GM19351 (cell line): ENCODE measurements at regions not wholly inside any gene's neighbourhood (a gene's known extent, or its start where the extent isn't known, plus 50 kb on each side); places are given as distances from the start of the nearest gene placed in this dataset.
"Not testable (repeated sequence)": the region's sequence is repeated elsewhere in the genome, so short reads cannot be mapped to it uniquely, and the experiment has no call there.

Source experiments
- ATAC-seq: cut with Tn5 transposase; IDR thresholded peaks from one replicate; pipeline ENCODE4 v1.9.1; 2021; ENCODE audit warnings: mild to moderate bottlenecking, moderate library complexity; ENCODE audit not compliant: unreplicated experiment

DNA sequence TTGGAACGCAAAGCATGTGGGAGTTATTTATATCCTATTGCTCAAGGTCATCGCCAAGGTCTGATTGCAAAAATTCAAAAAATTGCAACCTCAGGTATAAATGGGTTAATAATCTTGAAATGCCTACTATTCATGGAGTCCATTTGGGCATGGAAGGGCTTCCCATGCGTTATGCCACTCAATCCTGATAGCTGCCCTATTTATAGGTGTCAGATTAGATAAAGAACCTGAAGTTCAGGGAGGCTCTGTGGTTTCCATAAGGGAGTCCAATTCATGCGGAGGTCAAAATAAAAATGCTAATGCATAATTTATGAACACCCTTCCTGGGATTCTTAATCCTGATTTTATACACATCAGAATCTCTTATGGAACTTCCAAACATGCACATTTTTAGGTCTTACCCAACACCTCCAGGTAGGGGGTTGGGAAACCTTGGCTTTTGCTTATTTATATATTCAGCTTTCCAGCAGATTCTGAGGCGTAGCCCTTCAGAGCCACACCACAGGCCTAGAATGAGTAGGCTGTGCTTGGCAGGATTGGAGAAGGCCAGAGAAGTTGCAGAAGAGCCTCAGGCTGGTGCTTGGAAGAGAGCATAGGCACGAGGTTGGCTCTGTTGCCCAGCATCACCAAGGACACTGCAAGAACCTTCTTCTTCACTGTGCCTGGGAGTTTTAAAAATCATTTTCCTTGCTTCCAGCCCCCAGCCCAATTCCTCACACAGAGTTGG lies 324.4 kb upstream of the CFAP20DC start:
- peak; percentile 21 for ATAC-seq

DNA sequence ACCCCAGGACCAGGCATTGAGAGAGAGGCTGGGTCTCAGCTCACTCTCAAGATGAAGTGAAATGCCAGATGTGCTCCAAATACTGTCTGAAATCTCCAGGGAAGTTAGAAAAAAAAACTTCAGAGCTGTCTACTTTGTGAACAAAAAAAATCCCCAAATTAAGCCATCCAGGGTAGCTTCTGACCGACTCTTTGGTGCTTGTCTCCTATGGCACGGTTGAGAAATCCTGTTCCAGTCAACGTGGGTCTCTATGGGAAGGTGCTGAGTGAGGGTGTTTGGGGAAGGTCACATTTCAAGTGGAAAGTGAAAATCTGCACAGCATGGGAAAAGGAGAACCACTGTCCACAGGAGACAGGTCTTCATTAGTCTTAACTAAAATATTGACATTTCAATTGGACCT lies 322.5 kb upstream of the CFAP20DC start:
- ATAC-seq: no peak

DNA sequence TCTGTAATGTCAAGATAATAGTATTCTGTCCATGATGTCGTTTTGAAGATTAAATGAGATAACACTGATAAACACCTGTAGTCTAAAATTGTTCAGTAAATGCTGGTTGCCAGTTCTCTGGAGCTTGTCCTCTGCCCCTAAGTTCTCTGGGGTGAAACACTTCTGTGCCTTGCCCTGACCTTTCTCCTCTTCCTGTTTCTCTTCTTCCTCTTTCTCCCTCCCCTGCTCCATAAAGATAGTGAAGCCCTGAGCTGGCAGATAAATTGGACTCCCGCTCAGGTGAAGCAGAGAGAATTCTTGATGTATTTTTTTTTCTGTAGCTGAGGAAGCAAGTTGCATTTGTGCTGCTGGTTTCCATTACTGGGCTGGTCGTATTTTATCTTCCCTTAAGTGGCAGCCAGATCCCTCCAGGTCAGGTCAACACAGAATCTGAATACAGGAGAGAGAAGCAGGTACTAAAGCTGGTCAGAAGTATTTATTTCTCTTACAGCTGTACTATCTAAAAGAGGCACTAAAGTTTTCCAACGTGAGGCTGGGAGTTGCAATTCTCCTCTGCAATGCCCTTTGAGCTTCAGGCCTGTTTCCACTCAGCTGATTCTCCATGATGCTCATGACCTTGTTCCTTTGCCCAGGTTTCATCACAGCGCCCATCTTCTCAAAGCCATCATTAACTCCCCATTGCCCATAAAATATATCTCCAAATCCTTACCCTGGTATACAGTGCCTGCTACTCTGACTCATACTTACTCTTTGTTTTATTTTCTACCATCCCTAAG lies 319.3 kb upstream of the CFAP20DC start:
- ATAC-seq: no peak

DNA sequence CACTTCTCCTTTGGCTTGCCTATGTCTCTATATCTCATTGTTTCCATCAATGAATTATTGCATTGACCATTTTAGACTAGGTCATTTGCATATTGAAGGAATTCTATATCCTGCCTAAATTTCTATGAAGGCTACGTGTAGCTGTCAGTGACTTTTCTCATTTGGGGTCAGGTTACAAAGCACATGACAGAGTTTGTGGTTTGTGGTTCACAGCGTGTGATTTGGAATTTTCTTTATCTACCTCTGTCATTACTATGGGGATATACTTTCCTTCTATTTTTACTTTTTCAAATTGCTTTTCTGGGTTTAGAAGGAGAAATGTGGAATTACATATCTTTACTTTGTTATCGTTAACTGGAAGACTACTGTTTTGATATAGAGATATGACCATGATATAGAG lies 317.3 kb upstream of the CFAP20DC start:
- ATAC-seq: no peak

DNA sequence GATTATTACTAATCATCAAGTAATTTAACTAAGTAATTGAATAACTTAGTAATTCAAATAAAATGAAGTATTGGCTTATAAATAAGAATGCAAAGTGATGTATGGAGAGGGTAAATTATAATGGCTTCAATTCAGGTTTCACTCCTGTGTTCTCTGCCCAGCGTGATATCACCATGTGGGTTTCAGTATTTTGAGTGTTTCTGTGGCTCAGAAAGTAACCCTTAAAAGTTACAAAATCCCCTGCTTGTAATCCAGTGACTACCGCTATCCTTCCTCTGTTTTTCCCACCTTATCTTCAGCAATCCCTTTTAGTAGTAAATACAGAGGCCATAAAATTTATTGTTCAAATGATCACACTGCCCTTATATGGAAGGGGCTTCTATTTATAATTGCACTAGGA lies 316.4 kb upstream of the CFAP20DC start:
- no peak for ATAC-seq

DNA sequence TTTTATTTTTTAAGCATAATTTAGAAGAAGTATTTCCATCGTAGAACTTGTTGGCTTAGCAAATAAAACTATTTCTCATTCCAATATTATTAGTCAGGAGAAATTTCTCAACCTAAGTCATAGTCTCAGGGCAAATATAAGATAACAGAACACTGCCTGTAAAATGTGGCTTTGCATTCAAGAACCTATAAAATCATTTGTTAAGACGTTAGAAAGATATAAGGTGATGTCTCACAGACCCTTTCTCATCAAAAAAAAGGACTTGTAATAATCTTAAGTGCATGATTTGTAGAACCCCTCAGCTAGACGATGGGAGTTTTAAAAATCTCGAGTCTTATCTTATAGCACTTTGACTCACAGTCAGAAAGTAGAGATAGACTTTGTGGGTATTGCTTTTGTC lies 314.7 kb upstream of the CFAP20DC start:
- no peak for ATAC-seq

DNA sequence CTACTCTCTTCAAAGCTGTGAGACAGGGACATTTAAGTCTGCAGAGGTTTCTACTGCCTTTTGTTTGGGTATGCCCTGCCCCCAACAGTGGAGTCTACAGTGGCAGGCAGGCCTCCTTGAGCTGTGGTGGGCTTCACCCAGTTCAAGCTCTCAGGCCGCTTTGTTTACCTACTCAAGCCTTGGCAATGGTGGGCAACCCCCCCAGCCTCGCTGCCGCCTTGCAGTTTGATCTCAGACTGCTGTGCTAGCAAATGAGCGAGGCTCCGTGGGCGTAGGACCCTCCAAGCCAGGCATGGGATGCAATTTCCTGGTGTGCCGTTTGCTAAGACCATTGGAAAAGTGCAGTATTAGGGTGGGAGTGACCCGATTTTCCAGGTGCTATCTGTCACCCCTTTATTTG lies 310.5 kb upstream of the CFAP20DC start:
- ATAC-seq: not testable (repeated sequence)

DNA sequence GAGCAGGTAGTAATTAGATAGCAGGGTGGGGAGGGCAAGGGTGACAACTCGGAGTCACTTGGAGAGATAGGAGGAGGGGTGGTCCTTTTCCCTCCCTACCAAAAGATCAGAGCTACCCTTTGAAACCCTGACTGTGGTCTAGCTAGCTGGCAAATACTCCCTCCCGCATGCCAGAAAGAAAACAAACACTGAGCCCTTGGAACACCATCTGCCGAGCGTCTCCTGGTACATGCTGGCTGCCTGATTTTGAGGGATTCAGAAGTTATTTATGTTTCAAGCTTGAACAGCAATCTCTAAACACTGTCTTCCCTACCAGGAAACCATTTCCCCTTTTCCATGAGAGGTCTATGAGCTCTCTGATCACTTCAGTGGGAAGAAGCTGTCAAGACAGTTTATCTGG lies 291.6 kb upstream of the CFAP20DC start:
- ATAC-seq: no peak

DNA sequence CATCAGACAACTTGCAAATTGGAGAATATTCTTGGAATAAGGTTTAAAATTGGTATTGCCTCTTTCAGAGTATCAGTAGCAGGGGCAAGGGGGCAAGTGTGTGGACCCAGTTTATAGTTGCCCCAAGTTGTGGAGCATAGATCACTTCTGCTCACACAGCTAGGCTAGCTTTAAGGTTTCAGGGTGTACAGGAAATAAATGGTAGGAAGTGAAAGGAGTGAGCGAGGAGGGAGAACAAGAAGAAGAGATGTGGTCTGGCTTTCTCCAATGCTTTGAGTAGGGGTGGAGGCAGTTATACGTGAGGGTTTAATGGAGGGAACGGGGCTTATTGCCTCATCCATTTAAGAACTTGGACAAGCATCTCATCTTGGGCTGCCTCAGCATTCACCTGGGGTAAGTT lies 290.0 kb upstream of the CFAP20DC start:
- no peak for ATAC-seq

DNA sequence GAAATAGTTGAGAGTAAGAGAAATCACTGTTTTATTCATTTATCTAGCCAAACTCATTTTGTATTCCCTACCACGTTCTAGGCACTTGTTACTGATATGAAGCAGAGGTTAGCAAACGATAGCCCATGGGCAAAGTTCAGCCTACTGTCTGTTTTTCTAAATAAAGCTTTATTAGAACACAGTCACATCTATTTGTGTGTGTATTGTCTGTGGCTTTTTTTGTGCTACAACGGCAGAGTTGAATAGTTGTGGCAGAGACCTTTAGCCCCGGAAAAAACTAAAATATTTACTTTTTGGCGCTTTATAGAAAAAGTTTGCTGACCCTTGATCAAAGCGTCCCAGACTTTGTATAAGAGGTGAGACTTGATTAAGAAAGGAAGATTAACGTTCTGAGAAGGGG lies 289.1 kb upstream of the CFAP20DC start:
- ATAC-seq: no peak

DNA sequence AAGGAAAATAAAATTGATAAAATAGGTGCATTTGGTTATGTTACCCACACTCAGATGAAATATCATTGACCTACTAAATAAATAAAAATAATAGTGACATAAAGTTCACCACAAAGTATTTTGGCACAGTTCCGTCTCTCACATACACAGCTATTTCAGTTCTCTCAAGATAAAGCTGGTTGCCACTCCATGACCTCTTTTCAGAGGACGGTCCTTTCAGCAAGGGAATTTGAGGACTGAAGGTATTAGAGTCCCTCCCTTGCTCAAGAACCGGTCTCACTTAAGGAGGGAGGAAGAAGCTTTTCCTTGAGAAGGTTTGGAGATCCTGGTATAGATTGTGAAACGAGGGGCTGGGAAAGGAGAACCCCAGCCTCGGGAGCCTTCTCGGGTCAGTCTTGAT lies 285.5 kb upstream of the CFAP20DC start:
- no peak for ATAC-seq

DNA sequence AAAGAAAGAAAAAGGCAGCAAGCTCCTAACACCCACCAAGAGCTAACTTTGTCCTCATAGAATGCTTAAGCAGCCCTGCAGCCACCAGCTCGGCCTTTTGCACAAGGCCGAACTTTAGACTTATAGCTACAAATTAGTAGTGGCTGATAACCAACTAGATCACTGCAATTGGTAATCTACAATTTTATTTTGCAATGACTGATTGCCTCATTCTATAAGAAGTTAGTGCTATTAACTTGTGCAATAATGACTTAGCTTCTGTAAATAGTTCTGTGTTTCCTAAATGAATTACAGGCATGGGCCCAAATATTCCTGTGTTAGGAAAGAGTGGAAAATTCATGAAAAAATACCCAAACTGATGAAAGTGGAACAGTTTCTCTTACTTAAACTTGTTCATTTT lies 284.8 kb upstream of the CFAP20DC start:
- no peak for ATAC-seq

DNA sequence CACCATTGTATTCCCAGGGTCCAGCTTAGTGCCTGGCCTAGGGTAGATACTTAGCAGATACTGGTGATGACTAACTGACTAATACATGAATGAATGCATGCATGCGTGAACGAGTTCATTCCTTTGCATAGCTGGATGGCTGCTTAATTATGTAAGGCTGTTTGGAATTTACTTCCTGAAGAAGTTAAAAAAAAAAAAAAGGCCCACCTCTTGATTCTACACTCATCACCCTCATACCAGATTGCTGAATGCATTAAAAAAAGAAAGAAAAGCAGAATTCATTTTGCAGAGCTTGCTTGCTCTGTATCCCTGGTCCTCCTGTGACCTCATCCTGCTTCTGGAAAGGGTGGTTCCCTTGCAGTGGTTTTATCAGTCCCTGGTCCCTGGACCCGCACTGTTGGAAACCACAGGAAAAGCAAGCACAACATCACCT lies 277.6 kb upstream of the CFAP20DC start:
- ATAC-seq: no peak

DNA sequence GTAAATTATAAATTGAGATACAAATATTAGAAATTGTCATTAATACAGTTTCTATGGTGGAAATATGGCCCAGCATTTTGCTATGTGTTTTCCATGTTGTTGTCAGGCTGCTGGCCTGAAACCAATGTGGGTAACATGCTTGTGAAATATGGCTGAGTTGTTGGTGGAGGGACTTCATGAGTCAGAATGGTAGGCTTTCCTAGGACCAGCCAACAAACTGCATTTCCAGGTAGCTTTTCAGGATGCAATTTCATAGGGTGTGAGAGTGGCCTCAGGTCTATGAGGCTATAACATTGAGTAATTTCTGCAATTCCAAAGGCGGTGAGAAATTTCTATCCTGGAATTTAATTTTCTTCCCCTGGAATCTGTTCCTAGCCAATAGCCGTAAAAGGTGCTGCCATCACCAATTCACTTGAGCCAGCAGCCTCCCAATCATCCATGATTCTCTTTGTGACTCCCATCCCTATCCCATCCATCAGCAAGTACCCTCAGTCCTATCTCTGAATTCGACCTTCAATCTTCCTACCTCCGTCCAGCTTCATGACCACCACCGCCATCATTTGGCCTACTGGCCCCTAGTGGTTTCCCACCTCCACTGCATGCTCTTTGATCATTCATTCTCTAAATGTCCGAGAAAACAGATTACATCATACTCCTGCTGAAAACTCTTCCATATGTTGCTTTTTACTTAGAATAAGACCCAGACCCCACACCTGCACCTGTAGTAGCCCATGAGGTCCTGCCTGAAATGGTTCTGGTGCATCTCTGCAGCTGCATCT lies 276.6 kb upstream of the CFAP20DC start:
- ATAC-seq: no peak

DNA sequence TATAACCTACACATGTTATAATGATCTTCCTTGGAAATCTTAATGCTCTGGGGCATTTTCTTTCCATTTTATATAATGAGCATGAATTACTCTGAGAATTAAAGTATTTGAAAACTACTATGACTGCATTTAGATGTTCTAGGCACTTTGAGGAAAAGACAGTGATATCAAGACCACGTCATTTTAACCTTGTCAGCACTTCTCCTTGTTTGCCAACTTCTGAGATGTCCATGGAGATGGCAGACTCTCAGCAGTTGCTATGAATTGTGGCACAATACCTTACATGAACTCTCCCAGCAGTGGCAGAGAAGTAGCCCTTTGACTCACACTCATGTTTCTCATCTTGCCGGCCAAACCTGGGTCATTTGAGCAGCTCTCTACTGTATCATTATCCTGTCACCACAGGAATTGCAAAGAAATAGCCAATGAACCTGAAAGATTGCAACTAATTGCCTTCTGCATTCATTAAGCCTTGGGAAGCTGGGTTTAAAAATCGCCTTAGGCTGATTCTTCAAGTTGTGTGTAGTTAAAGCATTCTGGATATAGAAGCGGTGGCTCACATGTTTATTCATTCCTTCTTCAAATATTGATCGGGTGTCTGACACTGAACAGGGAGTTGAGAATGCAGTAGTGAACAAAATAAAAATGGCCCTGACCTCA lies 272.2 kb upstream of the CFAP20DC start:
- no peak for ATAC-seq

DNA sequence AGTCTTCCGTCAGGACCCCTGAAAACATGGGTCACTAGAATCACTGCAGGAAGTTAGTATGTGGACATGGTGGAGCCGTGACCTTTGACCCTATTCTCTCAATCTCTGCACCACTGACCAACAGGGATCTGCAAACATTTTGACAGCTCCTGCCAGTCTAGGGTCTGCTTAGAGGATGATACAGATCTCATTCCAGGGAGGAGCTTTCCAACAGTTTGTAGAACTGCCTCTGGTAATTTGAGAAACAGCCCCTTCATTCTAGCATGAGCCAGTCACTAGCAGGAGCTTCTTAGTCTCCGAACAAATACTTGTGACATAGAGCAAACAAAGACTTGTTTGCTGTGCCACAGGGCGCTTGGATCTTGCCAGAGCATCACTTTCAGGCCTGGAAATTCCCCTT lies 270.3 kb upstream of the CFAP20DC start:
- no peak for ATAC-seq

DNA sequence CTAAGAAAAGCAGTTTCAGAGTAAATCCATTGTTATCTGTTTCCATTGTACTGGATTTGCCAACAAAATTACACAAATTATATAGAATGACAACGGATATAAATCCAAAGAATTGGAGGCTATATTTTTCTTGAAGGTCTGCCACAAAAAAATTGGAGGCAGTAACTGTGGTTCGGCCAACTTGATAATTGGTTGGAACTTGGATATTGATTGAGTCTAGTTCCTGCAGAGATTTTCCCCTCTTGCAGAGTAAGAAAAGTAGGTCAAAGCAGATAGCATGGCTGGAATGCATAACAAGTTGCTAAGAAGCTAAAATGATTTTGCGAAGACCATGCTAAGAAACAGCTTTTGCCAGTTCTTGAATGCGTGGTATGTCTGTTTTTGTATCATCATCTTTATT lies 269.6 kb upstream of the CFAP20DC start:
- no peak for ATAC-seq

DNA sequence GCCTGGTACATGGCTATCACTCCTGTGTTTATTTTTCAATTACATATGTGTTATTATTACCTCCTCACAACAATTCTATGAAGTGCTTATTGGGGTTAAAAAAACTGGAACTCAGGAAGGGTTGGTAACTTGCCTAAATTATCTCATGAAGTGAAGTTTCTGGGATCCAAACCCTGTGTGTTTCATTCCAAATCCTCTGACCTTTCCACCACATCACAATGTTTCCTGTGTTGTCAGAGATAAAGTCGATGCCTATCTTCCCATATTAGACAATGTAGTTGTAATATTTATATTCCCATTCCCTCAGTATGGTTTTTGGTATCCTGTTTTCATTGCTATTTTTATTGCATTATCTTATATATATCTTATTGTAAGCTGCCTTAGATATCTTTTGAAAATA lies 269.1 kb upstream of the CFAP20DC start:
- ATAC-seq: no peak

DNA sequence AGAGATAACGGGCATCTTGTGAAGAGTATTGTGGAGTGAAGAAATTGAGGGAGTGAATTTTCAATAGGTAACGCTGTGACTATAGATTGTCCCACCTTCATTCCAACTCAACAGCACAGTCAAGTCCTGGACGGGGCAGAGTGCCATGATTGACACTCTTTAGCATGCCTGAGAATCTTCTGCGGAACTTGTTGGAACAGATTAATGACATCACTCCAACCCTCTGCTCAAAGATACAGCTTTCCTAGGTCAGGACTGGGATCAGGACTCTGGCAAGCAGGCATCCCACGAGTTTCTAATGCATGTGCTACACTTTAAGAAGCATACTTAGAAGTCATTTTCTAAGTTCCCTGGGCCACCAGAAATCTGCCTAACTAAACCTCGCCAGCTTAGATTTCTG lies 267.6 kb upstream of the CFAP20DC start:
- ATAC-seq: no peak

DNA sequence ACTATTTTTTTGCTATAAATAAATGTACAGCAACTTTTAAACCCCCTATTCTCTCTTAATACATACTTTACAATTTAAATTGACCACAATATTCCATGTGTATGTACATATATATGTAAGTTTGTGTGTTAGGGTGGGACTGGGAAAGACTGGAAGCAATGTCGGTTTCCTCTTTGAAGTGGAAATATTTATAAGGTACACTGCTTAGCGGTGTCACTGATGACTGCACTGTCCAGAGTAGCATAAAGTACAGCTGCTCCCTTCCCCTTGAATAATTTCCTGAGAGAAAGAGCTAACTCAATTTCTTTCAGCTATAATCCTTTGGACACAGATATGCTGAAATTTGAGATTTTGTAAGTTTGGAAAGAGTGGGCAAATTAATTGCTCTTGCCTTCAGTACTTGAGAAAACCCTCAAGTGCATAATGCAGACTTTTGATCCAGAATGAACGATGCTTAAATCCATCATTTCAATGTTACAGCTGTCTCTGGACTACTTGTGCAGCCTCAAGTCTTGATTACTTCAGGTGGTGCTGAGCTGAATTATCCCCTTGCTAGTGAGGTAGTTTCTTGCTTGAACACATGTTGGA lies 267.0 kb upstream of the CFAP20DC start:
- no peak for ATAC-seq

DNA sequence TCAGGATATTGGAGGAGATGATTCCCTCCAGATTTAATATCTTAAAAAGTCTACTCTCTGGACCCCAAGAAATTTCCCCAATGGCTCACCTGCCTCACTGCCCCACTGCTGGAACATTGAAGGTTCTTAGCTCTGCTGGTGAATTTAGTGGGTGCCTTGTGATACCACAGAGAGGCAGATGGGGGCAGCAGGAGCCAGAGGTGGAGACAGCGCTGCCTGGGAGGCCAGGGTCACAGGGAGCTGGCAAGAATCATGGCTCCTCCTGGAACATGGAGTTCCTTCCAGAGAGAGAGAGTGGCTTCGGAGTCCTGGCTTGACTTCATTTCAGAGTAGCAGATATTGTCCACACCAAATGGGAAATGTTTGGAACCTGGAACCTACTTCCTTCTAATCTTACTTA lies 263.5 kb upstream of the CFAP20DC start:
- ATAC-seq: peak; percentile 87
